T-helper 17 cell (primary cell): ENCODE measurements at regions not wholly inside any gene's neighbourhood (a gene's known extent, or its start where the extent isn't known, plus 50 kb on each side); places are given as distances from the start of the nearest gene placed in this dataset.

Source experiments
- ATAC-seq: fragments of 150-1000 bp; cut with Tn5 transposase; 2 replicates; pipeline ENCODE4 v1.10.0; 2021; ENCODE audit warnings: mild to moderate bottlenecking, moderate library complexity
- DNase-seq, 3 donors: peaks; one replicate each; pipeline versions ENCODE4 v3.0.0 to v3.0.0-alpha.2; 2020 to 2021
- H3K9me3 ChIP-seq: one replicate; pipeline ENCODE4 v1.7.0; 2013; ENCODE audit warnings: low read length, mild to moderate bottlenecking; ENCODE audit not compliant: control insufficient read depth, poor library complexity, severe bottlenecking
- H3K27ac Mint-ChIP-seq: one replicate; pipeline ENCODE4 v1.8.0; 2022; ENCODE audit warnings: mild to moderate bottlenecking, moderate library complexity, mixed read lengths
- H3K27me3 Mint-ChIP-seq: one replicate; pipeline ENCODE4 v1.8.0; 2022; ENCODE audit warnings: mixed read lengths
- H3K36me3 Mint-ChIP-seq: one replicate; pipeline ENCODE4 v1.8.0; 2022; ENCODE audit warnings: low read depth, mixed read lengths
- H3K4me1 Mint-ChIP-seq: one replicate; pipeline ENCODE4 v1.8.0; 2022; ENCODE audit warnings: mild to moderate bottlenecking, mixed read lengths
- H3K4me3 Mint-ChIP-seq: one replicate; pipeline ENCODE4 v1.8.0; 2022; ENCODE audit warnings: mild to moderate bottlenecking, moderate library complexity, mixed read lengths

DNA sequence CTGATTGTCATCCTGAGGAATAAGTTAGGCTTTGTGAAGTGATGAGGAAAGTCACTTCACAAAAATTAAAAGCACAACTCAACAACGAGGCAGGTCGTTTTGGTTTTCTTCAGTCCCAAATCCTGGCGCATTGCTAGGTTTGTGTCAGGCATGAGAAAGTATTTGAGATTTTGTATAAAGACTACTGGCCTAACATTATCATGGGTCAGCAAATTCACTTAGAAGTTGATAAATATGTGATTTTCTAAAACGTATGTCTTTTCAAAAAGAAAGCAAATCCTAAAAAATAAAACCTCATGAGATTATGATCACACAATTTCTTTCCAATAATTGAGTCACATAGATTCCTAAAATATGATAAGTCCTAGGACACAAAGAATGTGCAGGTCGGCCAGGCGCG lies 395.8 kb upstream of the RORA start:
- no peaks in the 10 kb centered on the region for H3K4me1 Mint-ChIP-seq
- no peak overlapping the region for H3K27ac Mint-ChIP-seq
- no peak for ATAC-seq
- no peaks in the 10 kb centered on the region for H3K36me3 Mint-ChIP-seq
- DNase-seq = no peak
- H3K4me3 Mint-ChIP-seq = no peak overlapping the region
- no peaks in the 10 kb centered on the region for H3K9me3 ChIP-seq
- H3K27me3 Mint-ChIP-seq = peaks cover 74% of the 10 kb centered on the region

DNA sequence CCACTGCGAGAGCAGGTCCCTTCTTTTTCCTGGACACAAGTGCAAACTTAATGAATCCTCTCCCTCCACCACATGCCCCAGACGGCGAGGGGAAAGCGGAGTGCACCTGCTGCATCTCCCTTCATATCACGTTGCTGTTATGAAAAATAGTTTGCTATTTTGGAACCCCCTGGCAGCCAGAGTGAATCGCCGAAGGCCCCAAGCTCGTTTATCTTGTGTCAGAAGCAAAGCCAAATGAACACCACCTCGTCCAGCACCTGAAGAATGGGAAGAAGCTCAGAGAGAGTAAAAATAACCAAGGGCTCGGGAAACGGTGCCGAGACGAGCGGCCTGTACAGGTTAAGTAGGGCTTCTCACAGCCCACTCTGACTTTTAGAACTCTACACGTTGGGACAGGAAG lies 394.6 kb upstream of the RORA start:
- Mint-ChIP-seq H3K4me1 (no peaks in the 10 kb centered on the region), H3K4me3 (no peak overlapping the region), H3K27ac (no peak overlapping the region), H3K27me3 (peaks cover 74% of the 10 kb centered on the region), H3K36me3 (no peaks in the 10 kb centered on the region)
- ATAC-seq (no peak), DNase-seq (no peak)
- no peaks in the 10 kb centered on the region for H3K9me3 ChIP-seq

DNA sequence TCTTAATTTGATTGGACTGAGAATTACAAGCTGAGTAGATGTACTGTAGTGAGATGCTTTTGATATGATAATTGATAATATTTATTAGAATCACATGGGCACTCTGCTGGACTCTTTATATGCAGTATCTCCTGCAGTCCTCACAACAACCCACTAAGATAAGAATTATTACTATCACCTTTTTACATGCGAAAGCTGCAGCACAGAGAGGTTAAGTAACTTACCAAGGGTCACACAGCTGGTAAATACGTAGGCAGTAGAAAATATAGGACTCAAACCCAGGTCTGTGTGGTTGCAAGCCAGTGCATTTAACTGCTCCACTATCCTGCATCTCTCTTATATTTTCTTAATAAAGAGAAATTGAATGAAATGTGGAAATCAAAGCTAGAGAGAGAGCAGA lies 392.8 kb upstream of the RORA start:
- Mint-ChIP-seq H3K4me1 (no peaks in the 10 kb centered on the region), H3K27me3 (peaks cover 63% of the 10 kb centered on the region), H3K4me3 (no peak overlapping the region), H3K27ac (no peak overlapping the region), H3K36me3 (no peaks in the 10 kb centered on the region)
- ATAC-seq = no peak
- no peaks in the 10 kb centered on the region for H3K9me3 ChIP-seq
- DNase-seq = no peak

DNA sequence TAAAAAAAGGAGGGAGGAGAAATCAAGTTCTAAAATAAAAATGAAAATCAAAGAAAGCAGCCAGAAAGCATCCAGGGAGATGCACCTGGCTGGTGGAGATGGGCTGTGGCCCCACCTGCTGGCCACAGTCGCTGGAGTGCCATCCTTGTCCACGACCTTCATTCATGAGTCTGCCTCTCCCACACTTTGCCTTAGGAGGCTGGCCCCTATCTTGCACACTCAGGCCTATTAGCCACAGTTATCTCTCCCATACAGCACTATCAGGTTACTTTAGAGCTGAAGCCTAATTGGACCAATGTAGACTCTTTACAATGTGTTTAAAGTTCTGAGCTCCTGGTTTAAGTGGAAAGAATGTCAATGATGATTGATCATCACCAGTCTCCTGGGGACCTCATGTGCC lies 392.0 kb upstream of the RORA start:
- no peaks in the 10 kb centered on the region for H3K9me3 ChIP-seq
- H3K4me3 Mint-ChIP-seq = no peak overlapping the region
- no peaks in the 10 kb centered on the region for H3K36me3 Mint-ChIP-seq
- no peak overlapping the region for H3K27ac Mint-ChIP-seq
- ATAC-seq (no peak), DNase-seq (no peak)
- H3K4me1 Mint-ChIP-seq = no peaks in the 10 kb centered on the region
- H3K27me3 Mint-ChIP-seq = peaks cover 56% of the 10 kb centered on the region

DNA sequence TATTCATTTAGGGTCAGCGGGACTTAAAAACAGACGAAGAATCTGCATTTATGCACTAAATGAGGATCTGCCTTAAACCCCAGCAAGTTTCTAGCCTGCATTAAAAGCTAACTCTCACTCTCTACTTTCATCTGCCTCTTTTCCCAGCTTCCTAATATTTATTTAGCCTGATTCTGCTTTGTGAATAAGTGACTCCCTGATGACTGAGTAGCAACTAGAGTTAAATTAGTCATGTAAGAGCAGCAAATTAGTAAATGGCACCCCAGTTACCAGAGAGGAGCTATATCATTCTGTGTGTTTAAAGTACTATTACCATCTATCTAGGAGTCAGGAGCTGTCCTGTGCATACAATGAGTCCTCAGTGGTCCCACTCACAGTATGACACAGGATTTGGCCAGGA lies 391.0 kb upstream of the RORA start:
- DNase-seq = no peak
- Mint-ChIP-seq H3K27ac (no peak overlapping the region), H3K4me1 (no peaks in the 10 kb centered on the region), H3K4me3 (no peak overlapping the region), H3K36me3 (no peaks in the 10 kb centered on the region), H3K27me3 (peaks cover 46% of the 10 kb centered on the region)
- H3K9me3 ChIP-seq = no peaks in the 10 kb centered on the region
- ATAC-seq = no peak

DNA sequence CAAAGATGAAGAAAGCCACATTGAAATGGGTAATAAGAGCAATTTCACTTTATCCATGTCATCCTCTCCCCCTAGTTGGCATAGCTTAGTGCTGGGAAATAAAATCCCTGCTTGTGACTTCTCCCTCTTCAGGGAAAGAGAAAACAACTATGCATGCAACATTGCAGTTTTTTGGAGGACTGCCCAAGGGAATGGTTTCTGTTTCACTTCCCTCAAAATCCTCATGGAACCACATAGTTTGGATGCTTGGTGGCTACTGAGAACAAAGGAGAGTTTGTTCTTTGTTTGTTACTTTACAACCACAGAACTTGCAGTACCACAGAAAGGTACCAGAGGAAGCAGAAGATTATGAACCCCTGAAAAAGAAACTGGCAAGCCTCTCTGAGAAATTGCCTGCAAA lies 384.6 kb upstream of the RORA start:
- Mint-ChIP-seq H3K27ac (no peak overlapping the region), H3K27me3 (peaks cover 11% of the 10 kb centered on the region), H3K36me3 (peaks cover 3% of the 10 kb centered on the region), H3K4me1 (no peaks in the 10 kb centered on the region), H3K4me3 (no peak overlapping the region)
- DNase-seq (no peak), ATAC-seq (no peak)
- peaks cover 9% of the 10 kb centered on the region for H3K9me3 ChIP-seq

DNA sequence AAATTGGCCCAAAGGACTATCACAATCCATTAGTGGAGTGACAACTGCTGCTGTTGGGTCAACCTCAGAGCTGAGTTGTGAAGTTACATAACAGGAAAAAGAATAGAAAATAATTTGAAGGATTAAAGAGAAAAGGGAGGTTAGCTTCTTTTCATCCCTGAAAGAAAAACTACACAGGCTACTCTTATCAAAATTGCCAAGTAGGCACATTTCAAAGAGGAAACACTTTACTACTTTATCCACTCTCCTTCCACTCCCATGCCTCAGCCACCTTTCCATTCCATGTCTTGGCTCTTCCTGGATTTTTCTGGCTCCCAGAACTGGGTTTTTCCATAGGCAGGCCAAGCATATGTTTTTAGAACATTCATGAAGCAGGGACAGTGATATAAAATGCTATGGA lies 384.0 kb upstream of the RORA start:
- DNase-seq (no peak), ATAC-seq (no peak)
- no peaks in the 10 kb centered on the region for H3K4me1 Mint-ChIP-seq
- no peak overlapping the region for H3K27ac Mint-ChIP-seq
- peaks cover 9% of the 10 kb centered on the region for H3K9me3 ChIP-seq
- H3K4me3 Mint-ChIP-seq = no peak overlapping the region
- peaks cover 11% of the 10 kb centered on the region for H3K27me3 Mint-ChIP-seq
- H3K36me3 Mint-ChIP-seq = peaks cover 3% of the 10 kb centered on the region

DNA sequence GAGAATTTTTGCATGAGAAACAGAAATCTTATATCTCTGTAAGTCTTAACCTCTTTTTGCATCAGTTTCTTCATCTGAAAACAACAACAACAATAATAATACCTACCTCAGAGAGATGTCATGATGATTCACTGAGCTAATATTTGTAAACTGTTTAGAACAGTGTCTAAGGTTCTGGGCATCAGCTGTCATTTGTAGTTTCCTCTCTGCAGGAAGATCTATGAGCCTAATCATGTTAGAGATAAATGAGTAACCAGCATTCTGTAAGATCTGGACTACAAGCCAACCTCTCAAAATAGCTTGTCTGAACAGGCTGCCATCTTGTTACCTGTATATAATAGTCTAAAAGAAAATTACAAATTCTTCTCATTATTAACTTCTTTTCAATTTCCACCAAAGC lies 383.0 kb upstream of the RORA start:
- Mint-ChIP-seq H3K27me3 (peaks cover 11% of the 10 kb centered on the region), H3K27ac (no peak overlapping the region), H3K4me1 (no peaks in the 10 kb centered on the region), H3K36me3 (peaks cover 3% of the 10 kb centered on the region), H3K4me3 (no peak overlapping the region)
- DNase-seq (no peak), ATAC-seq (no peak)
- H3K9me3 ChIP-seq = peaks cover 9% of the 10 kb centered on the region

DNA sequence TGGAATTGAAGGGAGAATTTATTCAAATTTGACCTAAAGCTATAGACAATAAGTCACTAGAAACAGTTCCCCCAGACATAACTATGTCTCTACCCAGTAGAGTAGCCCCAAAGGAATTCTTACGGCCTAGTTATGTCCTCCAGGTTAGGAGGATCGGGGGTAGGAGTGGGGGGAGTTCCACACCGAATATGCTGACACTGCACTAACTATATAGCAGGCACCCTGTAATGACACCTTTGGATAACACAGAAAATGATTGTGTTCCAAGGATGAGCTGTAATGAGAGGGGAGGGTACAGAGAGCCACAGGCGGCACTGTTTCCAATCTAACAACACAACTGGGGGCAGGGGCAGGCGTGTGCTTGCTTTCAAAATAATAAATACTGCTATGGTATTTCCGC lies 376.2 kb upstream of the RORA start:
- H3K4me1 Mint-ChIP-seq = no peaks in the 10 kb centered on the region
- ATAC-seq = no peak
- no peak overlapping the region for H3K4me3 Mint-ChIP-seq
- H3K27me3 Mint-ChIP-seq = peaks cover 31% of the 10 kb centered on the region
- H3K27ac Mint-ChIP-seq = no peak overlapping the region
- H3K9me3 ChIP-seq = peaks cover 3% of the 10 kb centered on the region
- no peaks in the 10 kb centered on the region for H3K36me3 Mint-ChIP-seq
- no peak for DNase-seq

DNA sequence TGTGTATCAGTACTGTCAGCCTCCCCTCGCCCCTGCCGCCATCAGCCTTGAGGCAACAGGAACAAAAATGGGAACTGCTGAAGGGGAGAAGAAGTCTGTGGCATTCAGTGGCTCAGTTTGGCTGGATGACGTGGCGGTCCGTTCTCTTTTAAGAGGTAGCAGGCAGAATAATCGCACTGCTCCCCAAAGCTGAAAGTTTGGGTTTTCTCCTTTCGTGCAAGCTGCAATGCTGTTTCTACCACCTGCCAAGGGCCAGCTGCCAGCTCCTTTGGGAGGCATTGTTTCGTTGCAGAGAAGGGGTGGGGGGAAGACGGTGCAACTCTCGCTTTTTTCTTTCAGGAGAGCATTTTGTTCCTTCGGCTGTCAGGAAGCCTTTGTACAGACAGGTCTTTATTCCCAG lies 369.6 kb upstream of the RORA start:
- Mint-ChIP-seq H3K27ac (no peak overlapping the region), H3K4me3 (no peak overlapping the region), H3K27me3 (peaks cover 15% of the 10 kb centered on the region), H3K36me3 (no peaks in the 10 kb centered on the region), H3K4me1 (no peaks in the 10 kb centered on the region)
- ATAC-seq (no peak), DNase-seq (no peak)
- H3K9me3 ChIP-seq = no peaks in the 10 kb centered on the region

DNA sequence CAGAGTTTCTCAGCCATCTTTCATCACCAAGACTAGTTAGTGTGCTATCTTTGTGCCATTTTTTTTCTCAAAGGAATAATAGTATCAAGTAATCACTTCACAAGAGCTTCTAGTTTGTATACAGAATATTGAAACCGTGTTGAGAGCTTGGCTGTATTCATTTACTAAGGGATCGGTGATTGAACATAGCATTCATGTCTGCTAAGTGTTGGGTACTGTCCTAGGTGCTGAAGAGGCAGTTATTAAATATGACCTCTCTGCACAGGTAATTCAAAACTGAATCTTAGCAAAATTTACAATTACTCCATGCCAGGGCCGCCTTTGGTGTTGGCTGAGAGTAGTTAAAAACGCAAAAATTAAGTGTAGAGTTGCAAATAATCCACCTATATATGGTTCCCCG lies 355.3 kb upstream of the RORA start:
- ATAC-seq = no peak
- H3K4me1 Mint-ChIP-seq = no peaks in the 10 kb centered on the region
- H3K27ac Mint-ChIP-seq = no peak overlapping the region
- H3K4me3 Mint-ChIP-seq = no peak overlapping the region
- peaks cover 9% of the 10 kb centered on the region for H3K27me3 Mint-ChIP-seq
- H3K9me3 ChIP-seq = no peaks in the 10 kb centered on the region
- no peak for DNase-seq
- H3K36me3 Mint-ChIP-seq = no peaks in the 10 kb centered on the region

DNA sequence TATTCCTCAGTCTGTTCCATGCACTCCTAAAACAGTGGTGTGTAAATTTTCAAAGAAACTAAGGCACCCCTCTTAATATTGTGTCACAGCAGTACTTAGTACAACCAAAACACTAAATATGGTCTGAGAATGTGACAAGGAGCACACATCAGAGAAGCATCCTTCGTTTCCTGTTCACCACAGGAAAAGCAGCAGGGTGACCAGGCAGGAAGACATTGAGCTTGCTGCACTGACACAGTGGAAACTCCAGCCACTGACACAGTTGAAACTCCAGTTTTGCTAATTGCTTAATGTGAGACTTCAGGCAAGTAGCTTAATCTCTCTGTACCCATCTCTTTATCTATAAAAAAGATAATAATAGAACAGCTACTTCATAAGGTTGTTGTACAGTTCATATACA lies 353.0 kb upstream of the RORA start:
- no peak for DNase-seq
- H3K27ac Mint-ChIP-seq = no peak overlapping the region
- no peaks in the 10 kb centered on the region for H3K4me1 Mint-ChIP-seq
- no peaks in the 10 kb centered on the region for H3K27me3 Mint-ChIP-seq
- no peak for ATAC-seq
- no peaks in the 10 kb centered on the region for H3K36me3 Mint-ChIP-seq
- no peak overlapping the region for H3K4me3 Mint-ChIP-seq
- no peaks in the 10 kb centered on the region for H3K9me3 ChIP-seq

DNA sequence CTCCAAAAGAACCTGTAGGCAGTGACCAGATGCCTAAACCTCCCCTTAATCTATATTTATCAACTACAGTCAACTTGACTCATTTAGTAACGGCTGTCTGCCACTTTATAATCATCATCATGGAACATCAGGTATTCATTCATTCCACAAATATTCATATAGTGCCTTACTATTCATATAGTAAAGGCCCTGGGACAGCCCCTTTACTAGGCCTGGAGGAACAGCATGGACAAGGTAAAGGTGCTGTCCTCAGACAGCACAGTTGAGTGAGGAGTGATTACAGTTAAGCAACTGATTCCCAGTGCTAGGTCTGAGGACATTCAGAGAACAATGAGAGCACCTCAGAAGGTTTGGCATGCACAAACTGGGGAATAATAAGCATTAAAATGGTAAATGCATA lies 346.5 kb upstream of the RORA start:
- ATAC-seq (no peak), DNase-seq (no peak)
- Mint-ChIP-seq H3K4me1 (no peaks in the 10 kb centered on the region), H3K4me3 (no peak overlapping the region), H3K27me3 (peaks cover 4% of the 10 kb centered on the region), H3K27ac (no peak overlapping the region), H3K36me3 (no peaks in the 10 kb centered on the region)
- no peaks in the 10 kb centered on the region for H3K9me3 ChIP-seq

DNA sequence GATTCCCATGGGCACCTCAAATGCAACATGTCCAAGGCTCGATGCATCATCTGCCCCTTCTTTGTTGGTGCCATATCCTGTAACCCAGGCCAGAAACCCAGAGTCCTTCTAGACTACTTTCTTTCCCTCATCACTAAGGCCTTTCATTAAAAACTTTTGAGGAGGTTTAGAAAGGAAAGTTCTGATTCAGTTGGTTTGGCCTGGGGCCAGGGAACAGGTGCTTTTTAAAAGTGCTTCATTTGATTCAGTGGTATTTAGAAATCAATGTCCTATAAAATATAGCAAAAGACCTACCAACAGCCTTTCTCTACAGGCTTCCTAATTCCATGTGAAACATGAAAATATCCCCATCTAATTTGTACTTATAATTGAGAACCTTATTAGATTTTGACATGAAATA lies 341.9 kb upstream of the RORA start:
- peaks cover 12% of the 10 kb centered on the region for H3K27me3 Mint-ChIP-seq
- no peaks in the 10 kb centered on the region for H3K9me3 ChIP-seq
- no peak overlapping the region for H3K4me3 Mint-ChIP-seq
- no peak for ATAC-seq
- no peak for DNase-seq
- no peaks in the 10 kb centered on the region for H3K36me3 Mint-ChIP-seq
- H3K27ac Mint-ChIP-seq = no peak overlapping the region
- no peaks in the 10 kb centered on the region for H3K4me1 Mint-ChIP-seq

DNA sequence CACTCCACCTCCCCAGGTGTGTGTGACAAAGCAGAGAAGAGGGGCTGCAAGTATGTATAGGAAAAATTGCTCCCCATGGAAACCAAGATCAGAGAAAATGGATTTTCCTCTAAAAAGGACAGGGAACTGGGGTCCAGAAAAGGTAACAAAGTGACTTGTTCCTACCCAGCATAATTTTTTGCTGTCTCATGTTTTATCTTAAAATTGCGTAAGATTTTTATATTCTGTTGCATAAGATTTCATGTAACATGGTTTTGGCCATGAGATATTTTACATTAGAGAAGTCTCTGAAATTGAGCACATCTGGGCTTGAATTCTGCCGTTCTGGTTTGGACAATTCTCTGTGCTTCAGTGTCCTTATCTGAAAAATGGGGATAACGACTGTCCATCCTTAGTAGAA lies 335.7 kb upstream of the RORA start:
- no peak for ATAC-seq
- H3K9me3 ChIP-seq = no peaks in the 10 kb centered on the region
- no peak for DNase-seq
- Mint-ChIP-seq H3K27ac (no peak overlapping the region), H3K4me3 (no peak overlapping the region), H3K36me3 (no peaks in the 10 kb centered on the region), H3K4me1 (no peaks in the 10 kb centered on the region), H3K27me3 (peaks cover 30% of the 10 kb centered on the region)
